ENCODE measurements at regions not wholly inside any gene's neighbourhood (a gene's known extent, or its start where the extent isn't known, plus 50 kb on each side); places are given as distances from the start of the nearest gene placed in this dataset.

- DNase-seq: no peak
These were observed 70.7 kb upstream of the ZNF644 start for GRCh38 chr1:91092503-91092902.

- no peak for DNase-seq
These were observed 70.0 kb upstream of the ZNF644 start for GRCh38 chr1:91091812-91092211.

- no peak for DNase-seq
These were observed 58.8 kb upstream of the ZNF644 start for GRCh38 chr1:91080650-91081049.

- no peak for DNase-seq
These were observed 57.0 kb upstream of the ZNF644 start for GRCh38 chr1:91078859-91079258.

- no peak for DNase-seq
These were observed 55.0 kb upstream of the ZNF644 start for GRCh38 chr1:91076834-91077233.

- no peak for DNase-seq
These were observed 53.6 kb upstream of the ZNF644 start for GRCh38 chr1:91075233-91076135.

- DNase-seq: no peak
These were observed 51.5 kb upstream of the ZNF644 start for GRCh38 chr1:91073299-91073698.

- no peak for DNase-seq
These were observed 50.0 kb upstream of the ZNF644 start for GRCh38 chr1:91071838-91072237.
